NCI-H1930 (cell line): ENCODE measurements at regions not wholly inside any gene's neighbourhood (a gene's known extent, or its start where the extent isn't known, plus 50 kb on each side); places are given as distances from the start of the nearest gene placed in this dataset.
"Not testable (repeated sequence)": the region's sequence is repeated elsewhere in the genome, so short reads cannot be mapped to it uniquely, and the experiment has no call there.

Experiments used
- DNase-seq, 2 experiments: peaks; one replicate each; lab custom pipeline; 2025; lab: John Stamatoyannopoulos, UW

GRCh38 chr4:134501973-134502643, 300.5 kb upstream of the PABPC4L start:
- DNase-seq: no peak

DNA sequence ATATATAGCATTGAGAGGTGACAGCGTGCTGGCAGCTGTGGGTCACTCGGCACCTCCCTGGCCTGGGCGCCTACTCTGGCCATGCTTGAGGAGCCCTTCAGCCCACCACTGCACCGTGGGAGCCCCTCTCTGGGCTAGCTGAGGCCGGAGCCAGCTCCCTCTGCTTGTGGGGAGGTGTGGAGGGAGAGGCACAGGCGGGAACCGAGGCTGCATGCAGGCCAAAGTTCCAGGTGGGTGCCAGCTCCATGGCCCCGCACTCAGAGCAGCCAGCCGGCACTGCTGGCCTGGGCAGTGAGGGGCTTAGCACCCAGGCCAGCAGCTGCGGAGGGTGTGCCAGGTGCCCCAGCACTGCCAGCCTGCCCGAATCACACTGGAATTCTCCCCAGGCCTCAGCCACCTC, 299.9 kb upstream of the PABPC4L start:
- not testable (repeated sequence) for DNase-seq

GRCh38 chr4:134499074-134499473, 297.5 kb upstream of the PABPC4L start:
- no peak for DNase-seq

DNA sequence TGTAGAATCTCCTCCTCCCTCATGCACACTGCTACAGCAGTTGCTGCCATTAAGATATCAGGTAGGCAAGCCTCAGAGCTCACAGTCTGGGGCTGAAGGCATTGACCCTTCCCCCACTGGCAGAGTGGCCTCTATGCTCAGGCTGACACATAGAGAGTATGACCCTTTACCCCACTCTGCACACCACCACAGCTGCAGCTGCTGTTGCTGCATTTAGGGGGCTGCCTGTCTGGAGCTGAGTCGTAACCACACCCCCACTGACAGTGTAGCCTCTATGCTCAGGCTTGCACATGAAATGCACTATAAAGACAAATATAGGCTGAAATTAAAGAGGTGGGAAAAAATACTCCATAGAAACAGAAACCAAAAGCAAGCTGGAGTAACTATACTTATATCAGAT, 289.3 kb upstream of the PABPC4L start:
- no peak for DNase-seq

- DNase-seq: not testable (repeated sequence)
Observed at GRCh38 chr4:134483514-134483913, 281.9 kb upstream of the PABPC4L start.

- no peak for DNase-seq
Observed at GRCh38 chr4:134471569-134471968, 270.0 kb upstream of the PABPC4L start.

DNA sequence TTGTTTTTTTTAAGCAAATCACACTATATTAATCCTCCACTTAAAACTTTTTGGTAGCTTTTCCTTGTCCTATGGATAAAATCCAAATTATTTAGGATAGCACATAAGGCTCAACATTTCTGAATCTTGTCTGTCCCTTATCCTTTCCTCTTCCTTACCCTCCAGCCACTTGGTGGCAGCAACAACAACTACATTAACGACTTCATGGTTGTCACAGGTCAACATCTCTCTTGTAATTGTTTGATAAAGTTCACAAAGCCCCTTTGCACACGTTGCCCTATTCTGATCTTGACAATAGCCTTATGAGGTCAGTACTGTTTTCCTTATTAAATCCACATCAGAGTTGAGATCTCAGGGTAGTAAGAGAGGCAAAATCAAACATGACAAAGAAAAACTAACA, 269.0 kb upstream of the PABPC4L start:
- DNase-seq: peak; percentile 0 to 15

DNA sequence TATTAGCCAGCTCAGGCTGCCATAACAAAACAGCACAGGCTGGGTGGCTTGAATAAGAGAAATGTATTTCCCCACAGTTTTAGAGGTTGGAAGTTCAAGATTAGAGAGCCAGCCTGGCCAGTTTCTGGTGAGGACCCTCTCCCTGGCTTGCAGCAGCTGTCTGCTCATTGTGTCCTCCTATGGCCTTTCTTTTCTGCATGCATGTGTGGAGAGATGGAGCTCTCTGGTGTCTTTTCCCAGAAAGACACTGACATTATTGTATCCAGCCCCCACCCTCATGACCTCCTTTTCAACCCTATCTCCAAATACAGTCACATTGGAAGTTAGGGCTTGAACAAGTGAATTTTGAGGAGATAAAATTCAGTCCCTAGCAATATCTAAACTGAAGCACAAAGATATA, 263.8 kb upstream of the PABPC4L start:
- DNase-seq: no peak

GRCh38 chr4:134463771-134464170, 262.2 kb upstream of the PABPC4L start:
- no peak for DNase-seq

GRCh38 chr4:134426821-134427220, 225.2 kb upstream of the PABPC4L start:
- DNase-seq: no peak

- no peak for DNase-seq
Observed at GRCh38 chr4:134425756-134426155, 224.2 kb upstream of the PABPC4L start.

GRCh38 chr4:134422776-134423175, 221.2 kb upstream of the PABPC4L start:
- DNase-seq: no peak

DNA sequence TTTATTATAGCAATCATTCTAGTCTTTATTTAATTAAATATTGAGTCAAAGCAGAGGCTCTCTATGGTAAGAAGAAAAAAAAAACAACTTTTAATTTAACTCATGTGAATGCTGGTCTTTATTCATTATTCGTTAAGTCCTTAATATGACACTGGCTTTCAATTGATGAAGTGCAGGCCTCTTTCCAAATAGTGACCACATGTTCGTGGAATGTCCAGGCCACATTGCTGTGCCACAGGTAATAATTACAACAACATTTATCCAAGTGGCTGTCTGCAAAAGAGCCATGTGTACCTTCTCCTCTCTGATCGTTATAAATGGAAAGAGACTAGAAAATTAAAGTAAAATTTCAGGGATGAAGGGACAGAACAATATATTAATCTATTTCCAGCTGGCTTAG, 220.1 kb upstream of the PABPC4L start:
- no peak for DNase-seq

- DNase-seq: no peak
Observed at GRCh38 chr4:134408897-134409296, 207.3 kb upstream of the PABPC4L start.

DNA sequence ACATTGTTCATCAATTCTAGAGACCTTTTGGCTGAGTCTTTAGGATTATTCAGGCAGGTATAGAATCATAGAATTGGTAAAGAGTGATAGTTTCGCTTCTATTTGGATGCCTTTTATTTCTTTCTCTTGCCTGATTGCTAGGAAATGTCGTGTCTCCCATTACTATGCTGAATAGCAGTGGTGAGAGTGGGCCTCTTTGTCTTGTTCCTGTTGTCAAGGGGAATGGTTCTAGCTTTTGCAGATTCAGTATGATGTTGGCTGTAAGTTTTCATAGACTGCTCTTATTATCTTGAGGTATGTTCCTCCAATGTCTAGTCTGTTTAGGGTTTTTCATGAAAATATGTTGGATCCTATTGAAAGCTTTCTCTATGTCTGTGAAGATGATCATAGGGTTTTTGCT, 200.2 kb upstream of the PABPC4L start:
- DNase-seq: no peak

GRCh38 chr4:134393592-134393991, 192.0 kb upstream of the PABPC4L start:
- no peak for DNase-seq

GRCh38 chr4:134390319-134390718, 188.7 kb upstream of the PABPC4L start:
- DNase-seq: no peak

GRCh38 chr4:134388351-134388750, 186.8 kb upstream of the PABPC4L start:
- no peak for DNase-seq

DNA sequence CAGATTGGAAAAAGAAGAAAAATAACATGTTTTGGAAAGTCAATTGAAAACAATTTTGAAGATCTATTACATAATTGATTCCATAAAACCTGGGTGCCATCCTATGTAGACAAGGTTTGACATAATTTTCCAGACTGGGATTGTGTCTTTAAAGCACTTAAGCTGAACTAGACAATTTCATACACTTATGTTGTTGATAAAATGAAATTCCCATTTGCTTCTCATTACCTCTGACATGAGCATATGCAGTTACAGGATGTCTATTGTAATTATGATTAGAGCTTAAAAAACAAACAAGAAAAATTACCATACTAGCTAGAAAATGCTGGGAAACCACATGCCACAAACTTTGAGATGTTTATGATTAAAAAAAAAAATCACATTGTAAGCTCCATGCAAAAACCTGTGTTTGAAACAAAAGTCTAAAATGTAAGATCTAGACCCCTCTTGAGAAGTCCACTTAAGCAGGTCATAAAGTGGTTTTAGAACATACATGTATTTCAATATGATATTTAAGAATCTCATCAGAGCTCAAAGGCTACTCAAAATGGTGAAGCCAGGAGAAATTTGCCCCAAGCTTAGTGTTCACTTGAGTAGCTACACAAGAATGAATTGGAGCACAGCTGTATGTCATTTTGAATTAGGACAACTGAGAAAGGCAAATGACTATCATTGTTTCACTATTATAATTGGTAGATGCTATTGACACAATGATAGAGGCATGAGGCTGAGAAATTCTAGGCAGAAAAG, 181.1 kb upstream of the PABPC4L start:
- no peak for DNase-seq

- DNase-seq: no peak
Observed at GRCh38 chr4:134375775-134376174, 174.2 kb upstream of the PABPC4L start.

DNA sequence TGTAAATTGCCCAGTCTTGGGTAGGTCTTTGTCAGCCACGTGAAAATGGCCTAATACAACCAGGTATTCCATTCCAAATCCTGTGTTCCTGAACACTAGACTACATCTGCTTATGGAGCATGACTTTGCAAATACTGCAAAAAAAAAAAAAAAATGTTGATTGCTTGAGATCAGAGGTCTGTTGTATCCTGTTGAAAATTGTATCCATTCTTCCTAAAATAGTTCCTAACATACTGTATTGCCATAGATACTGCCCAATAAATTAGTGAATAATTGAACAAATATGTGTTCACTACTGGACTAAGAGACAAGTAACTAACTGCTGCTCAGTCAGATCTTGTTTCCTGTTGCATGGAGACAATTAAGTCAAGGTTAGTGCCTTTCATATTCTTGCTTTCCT, 164.3 kb upstream of the PABPC4L start:
- DNase-seq: no peak

DNA sequence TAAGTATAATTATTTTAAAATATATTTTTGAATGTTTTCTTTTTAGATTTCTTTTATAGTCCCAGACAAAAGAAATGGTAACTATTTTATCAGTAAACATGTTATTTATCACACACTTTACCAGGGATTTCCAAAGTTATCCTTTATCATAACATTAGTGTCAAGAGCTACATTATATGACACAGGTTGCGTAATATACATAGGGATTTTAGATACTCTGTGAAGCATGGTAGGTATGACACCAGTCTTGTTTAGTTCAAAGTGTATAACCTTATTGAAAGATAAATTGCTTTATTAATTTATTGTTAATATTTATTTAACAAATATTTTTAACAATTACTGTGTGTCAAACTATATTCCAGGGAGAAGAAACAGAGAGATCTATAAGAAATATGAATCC, 163.3 kb upstream of the PABPC4L start:
- DNase-seq: no peak

GRCh38 chr4:134345244-134345643, 143.7 kb upstream of the PABPC4L start:
- DNase-seq: no peak

- no peak for DNase-seq
Observed at GRCh38 chr4:134343656-134344055, 142.1 kb upstream of the PABPC4L start.
